HEK293T (cell line): ENCODE measurements at regions not wholly inside any gene's neighbourhood (a gene's known extent, or its start where the extent isn't known, plus 50 kb on each side); places are given as distances from the start of the nearest gene placed in this dataset.

Experiments
- BHLHE40 ChIP-seq: fragments of 450-650 bp; IDR thresholded peaks from 2 replicates; pipeline ENCODE4 v1.6.1; 2016; ENCODE audit warnings: mild to moderate bottlenecking, moderate library complexity, borderline replicate concordance
- FOXA1 ChIP-seq: fragments of 450-650 bp; IDR thresholded peaks from 2 replicates; pipeline ENCODE4 v1.6.1; 2016; ENCODE audit warnings: mild to moderate bottlenecking
- FOXK2 ChIP-seq: fragments of 450-650 bp; IDR thresholded peaks from 2 replicates; pipeline ENCODE4 v1.6.1; 2016; ENCODE audit warnings: mild to moderate bottlenecking
- FOXM1 ChIP-seq: fragments of 450-650 bp; IDR thresholded peaks from 2 replicates; pipeline ENCODE4 v1.6.1; 2017; ENCODE audit warnings: mild to moderate bottlenecking, borderline replicate concordance
- SP1 ChIP-seq: fragments of 450-650 bp; IDR thresholded peaks from 2 replicates; pipeline ENCODE4 v1.6.1; 2017

DNA sequence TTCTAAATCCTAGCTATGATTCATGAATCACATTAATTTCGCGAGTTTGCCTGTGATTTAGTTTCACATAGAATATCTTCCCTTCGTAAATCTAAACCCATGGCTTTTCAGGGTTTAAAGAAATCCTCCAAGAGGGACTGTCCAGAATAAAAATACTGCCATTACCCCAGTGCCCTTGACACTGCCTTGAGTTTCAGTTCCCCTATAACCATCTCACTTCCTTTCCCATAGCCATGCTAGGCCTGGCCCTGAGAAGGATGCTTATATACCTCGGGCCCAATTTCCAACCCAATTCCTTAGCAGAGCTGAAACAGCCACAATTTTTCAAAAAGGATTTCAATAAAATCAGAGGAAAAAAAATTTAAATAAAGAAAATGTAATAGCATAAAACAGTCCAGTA, 697.3 kb downstream of the FRK start:
- no peak for TF ChIP-seq FOXA1
- TF ChIP-seq SP1 = no peak
- TF ChIP-seq BHLHE40 = no peak
- no peak for TF ChIP-seq FOXK2
- no peak for TF ChIP-seq FOXM1
